Fibroblast of skin of left quadriceps (primary cell): ENCODE measurements at regions not wholly inside any gene's neighbourhood (a gene's known extent, or its start where the extent isn't known, plus 50 kb on each side); places are given as distances from the start of the nearest gene placed in this dataset.

Experiments used
- DNase-seq, 2 experiments: peaks; one replicate each; pipeline ENCODE4 v3.0.0-alpha.2; 2013; ENCODE audit warnings: low read depth in 2 of 2

DNA sequence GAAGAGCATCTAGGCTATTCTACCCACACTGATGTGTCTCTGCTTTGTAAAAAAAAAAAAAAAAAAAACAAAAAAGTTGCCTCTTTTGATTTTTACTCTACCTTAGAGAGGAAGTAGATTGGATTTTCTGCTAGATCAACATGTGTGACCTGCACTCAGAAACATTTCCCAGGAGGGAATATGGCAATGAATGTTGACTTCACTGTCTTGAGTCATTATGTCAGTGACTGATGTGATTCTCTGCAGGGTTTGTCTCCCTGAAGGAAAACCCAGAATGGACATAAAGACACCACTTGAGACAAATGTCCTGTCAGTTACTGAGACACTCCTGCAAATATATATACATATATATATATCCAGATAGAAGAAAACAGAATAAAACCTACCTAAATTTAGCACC is 370.3 kb downstream of the BMPER start:
- DNase-seq = no peak

DNA sequence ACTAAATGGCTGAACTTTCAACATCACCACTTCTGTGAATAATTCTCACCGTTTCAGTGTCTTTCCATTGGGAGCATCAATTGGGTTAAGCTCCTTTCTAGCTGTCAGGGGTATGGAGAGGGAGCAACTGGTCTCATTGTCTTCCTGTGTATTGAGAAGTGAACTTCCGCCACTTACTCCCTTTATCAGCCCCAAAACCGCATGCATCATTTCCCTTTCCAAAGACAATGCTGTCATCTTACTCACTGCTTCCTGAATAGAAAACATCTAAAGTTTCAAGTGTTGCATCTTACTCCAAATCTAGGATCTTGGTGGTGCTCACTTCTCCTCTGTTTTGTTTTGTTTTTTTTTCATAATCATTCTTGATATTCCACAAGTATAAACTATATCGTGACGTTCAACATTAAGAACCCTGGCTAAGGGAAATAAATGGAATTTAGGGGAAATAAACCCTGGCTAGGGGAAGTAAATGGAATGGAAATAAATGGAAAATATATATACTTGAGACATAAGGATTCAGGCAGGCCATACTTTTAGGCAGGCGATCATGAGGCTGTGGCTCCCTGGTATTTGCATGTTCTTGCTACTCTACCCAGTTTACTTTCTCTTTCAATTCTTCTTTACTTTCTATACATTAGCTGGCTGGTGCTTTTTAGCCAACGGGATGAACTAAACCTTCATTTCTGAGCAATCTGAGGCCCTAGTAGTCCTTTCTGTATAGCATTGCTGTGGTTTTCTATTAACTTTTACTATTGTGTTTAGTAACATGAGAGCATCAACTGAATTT is 371.9 kb downstream of the BMPER start:
- DNase-seq = no peak

DNA sequence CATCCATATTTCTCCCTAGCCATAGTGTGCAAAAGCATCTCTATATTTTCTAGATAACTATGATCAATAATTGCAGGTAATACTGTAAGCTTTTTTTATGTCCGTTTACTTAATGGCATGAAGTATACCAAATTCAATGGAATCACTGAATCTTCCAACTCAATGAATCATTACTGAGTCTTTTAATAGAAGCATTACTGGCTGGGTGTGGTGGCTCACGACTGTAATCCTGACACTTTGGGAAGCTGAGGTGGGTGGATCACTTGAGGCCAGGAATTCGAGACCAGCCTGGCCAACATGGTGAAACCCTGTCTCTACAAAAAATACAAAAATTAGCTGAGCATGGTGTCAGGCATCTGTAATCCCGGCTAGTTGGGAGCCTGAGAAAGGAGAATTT is 372.5 kb downstream of the BMPER start:
- no peak for DNase-seq

DNA sequence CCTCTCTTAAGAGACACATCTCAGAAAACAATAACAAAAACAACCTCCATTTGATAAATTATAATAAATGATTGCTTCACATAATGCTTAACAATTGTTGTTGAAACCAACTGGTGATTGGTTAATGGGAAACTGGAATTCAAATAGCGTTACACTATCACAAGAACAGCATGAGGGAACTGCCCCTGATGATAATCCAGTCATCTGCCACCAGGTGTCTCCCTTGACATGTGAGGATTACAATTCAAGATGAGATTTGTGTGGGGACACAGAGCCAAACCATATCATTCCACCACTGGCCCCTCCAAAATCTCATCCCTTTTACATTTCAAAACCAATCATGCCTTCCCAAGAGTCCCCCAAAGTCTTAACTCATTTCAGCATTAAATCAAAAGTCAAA is 375.9 kb downstream of the BMPER start:
- DNase-seq = no peak

DNA sequence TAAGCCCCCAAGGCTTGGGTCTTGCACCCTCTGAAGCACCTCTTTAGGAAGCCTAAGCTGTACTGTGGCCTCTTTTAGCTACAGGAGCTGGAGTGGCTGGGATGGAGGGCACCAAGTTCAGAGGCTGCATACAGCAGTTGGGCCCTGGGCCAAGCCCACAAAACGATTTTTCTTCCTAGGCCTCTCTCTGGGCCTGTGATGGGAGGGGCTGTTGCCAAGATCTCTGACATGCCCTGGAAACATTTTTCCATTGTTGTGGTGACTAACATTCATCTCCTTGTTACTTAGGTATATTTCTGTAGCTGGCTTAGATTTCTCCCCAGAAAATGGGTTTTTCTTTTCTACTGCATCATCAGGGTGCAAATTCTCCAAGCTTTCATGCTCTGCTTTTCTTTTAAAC is 375.7 kb upstream of the NPSR1 start:
- no peak for DNase-seq

DNA sequence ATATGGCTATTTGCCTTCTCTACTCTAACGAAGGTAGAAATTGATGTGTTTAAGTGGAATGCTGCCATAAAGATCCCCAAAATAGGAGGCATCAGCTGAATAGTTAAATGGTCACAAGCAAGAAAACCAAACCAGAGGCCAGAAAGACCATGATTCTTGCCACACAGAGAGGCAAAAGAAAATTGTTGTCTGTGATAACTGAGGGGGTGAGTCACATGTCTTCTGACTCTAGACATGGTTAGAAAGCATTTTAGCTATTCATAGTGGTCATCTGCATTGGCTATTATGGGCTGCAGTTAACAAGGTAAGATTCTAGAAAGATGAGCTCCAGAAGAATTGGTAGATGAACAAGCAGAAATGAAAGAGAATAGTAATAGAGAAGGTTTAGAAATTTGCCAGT is 361.4 kb upstream of the NPSR1 start:
- no peak for DNase-seq

DNA sequence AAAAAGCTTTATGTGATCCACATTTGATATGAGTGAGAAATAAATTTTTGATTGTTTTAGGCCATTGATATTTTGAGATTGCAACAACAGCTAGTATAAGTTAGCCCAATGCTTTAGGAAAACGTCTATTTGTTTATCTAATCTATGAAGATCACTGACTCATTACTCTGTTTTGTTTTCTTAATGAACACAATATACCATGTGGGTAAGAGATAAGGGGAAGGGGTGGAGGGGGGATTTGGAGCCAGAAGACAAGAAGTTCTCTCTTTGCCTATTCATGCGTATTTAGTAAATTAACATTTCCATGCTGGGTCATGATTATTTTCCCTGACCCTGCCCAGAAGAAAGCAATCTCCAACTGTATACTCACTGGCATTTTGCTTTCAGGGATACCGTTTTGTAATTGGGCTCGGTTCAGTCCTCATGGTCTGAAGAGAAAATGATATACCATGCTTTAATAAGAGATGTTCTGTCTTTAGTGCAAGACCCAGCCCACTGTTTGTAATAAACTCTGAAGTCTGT is 359.5 kb upstream of the NPSR1 start:
- DNase-seq = no peak

DNA sequence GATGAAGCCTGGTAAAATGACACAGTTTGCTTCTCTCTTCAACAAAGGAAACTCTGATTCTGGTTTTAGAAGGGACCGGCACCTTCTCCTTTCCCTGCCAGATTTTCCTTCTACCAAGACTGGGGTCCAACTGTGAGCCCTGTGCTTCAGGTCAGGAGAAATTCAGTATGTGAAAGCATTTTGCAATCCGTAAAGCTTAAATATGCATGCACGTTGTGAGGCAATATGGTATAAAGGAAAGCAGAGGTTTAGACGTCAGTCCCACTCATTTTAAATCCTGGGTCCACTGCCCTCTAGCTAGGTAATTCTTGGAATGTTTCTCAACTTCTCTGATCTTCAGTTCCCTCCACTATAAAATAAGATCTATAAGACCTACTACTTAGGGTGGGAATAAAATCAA is 359.0 kb upstream of the NPSR1 start:
- no peak for DNase-seq

DNA sequence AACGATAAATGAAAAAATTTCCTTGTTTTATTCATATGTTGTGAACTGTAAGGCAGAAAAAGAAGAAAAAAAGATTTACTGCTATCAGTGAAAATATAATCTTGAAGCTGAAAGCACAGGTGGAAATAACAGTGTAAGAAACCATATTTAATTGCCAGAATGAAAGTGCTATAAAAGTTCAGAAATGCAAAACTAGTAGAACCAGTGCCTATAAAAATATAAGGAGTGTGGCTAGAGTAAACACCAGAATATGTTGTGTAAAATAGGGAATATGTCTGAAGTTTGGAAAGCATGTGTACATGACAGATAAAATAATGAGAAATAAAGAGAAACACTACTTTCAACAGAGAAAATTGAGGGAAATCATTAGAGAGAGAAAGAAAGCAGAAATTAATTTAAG is 350.5 kb upstream of the NPSR1 start:
- DNase-seq = no peak

DNA sequence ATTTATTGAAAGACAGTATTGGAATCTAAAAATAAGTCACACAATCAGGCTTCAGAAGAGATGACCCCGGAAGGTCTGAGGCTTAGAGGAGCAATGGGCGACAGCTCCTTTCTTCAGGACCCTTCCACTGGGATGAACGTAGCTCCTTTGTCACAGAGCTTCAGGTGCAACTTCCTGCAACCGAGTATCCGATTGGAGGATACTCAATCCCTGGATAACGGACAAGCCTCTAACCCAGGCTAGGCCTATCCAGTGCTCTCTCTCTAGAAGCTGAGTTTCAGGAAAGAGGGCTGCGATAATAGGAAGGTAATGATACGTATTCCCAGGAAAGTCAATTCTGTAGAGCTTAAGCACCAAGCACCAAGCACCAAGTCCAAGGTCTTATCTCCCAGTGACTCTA is 349.4 kb upstream of the NPSR1 start:
- DNase-seq = no peak

DNA sequence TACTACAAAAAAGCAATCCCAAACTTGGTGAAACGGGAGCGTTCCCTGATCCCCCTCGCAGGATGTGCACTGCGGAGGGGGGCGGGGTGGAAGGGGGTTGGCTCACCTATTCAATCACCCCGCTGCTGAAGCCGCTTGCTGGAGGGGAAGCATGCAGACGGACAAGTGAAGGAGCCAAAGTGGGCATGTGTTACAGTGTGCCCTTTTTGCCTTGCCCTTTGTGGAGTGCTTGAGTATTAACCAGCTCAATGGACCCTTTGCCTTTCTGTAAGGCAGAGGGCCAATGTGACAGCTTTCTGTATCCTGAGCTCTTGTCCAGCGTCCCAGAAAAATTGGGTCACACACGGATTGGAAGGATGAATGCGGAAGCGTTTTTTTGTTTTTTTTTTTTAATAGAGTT is 348.9 kb upstream of the NPSR1 start:
- DNase-seq = no peak

DNA sequence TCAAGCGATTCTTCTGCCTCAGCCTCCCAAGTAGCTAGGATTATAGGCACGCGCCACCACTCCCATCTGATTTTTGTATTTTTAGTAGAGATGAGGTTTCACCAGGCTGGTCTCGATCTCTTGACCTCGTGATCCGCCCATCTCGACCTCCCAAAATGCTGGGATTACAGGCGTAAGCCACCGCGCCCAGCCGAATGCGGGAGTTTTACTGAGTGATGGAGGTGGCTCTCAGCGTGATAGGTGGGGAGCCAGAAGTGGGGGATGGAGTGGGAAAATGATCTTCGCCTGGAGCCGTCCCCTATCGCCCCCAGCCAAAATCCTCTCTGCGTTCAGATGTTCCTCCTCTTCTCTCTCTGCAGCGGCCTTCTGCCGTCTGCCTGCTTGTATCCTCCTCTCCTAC is 348.4 kb upstream of the NPSR1 start:
- DNase-seq = no peak

DNA sequence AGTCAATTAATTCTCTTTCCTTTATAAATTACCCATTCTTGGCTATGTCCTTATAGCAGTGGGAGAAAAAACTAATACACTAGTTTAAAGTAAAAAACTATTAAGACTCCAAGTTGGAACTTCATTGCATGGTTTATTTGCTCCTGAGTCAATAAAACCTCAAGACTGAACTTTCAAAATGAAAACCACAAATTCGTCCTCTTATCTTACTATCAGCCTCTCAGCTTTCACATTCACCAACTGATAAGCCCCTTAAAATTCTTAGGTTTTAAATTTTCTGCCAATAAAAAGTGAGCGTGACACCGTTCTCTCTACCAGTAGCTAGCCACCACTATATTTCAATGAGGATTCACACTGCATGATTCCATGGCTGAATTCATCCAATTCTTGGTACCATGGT is 346.4 kb upstream of the NPSR1 start:
- no peak for DNase-seq

DNA sequence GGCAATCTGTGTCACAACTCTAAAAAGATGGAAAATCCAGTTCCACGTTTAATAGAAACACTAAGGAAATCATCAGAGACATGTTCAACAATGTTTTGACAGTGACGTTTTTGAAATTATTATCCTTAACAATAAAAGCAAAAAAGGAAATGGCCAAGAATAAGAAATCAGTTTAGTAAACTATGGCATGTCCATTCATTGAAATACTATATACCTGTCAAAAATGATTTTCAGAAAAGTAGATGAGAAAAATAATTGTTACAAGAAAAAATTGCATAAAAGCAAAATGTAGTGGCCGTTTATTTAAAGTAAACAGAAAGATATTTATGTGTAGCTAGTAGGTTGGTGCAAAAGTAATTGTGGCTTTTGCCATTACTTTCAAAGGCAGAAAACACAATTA is 345.4 kb upstream of the NPSR1 start:
- no peak for DNase-seq

DNA sequence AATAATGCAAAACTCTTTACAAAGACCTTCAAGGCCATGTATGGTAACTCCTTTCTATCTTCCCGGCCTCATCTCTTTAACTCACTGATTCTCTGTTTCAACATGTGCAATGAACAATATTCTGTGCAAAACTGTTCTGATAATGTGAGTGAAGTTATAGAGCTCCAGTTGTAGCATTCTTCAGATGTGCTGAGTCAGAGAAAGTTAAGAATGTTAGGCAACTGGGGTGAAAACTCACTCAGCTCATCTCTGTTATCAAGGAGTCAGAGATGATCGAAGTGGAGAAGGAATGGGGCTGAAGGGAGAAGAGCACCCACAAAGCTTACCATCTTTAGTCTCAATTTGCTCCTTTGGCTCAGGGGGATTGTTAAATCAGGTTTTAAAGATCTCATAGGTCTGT is 344.7 kb upstream of the NPSR1 start:
- peak; percentile 27 for DNase-seq

DNA sequence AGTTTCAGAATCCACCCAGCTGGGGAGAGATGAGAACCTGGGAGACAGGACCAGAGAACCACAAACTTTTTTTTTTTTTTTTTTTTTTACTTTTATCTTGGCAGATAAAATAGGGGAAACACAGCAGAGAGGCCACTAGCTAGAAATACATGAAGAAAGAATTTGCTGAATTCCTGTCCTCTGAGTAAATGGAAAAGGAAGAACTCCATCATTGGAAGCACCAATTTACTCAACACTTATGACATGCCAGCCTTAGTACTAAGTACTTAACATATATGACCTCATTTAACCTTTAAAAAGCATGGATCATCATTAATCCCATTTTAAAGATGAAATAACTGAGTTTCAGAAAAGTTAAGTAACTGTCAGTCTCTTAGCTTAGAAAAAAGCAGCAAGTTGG is 343.0 kb upstream of the NPSR1 start:
- peak; percentile 82 to 86 for DNase-seq

DNA sequence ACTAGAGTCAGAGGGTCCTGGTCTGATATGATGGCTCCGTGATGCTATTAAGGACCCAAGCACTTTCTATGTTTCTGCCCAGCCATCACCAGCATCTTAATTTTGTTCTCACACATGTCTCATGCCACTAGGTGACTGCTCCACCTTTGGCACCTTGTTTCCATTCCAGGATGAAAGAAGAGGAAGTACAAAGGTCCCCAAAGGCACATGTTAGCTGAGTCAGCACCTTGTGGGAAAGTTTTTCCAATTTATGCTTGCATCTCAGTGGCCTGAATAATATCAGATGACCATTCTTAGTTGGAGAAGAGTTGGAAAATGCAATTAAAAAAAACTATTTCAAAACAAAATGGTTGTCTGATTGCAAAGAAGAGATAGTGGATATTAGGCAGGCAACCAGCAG is 341.0 kb upstream of the NPSR1 start:
- DNase-seq = no peak

DNA sequence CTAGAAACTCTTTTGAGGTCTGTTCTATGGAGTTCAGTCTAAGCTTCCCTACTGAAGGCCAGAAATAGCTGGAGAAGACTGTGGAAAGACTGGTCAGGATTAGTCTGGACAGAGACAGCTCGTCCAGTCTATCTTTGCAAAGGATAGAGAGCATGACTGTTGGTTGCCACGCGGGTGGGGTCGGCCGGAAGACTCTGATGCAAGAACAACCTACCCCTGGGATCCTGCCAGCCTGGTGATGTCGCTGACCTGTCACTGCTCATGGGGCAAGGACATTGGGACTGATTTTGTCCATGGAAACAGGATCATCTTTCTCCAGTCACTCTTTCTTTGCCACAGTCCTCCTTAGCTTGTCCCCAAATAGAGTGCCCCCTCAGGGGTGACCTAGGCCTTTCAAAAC is 337.6 kb upstream of the NPSR1 start:
- no peak for DNase-seq

DNA sequence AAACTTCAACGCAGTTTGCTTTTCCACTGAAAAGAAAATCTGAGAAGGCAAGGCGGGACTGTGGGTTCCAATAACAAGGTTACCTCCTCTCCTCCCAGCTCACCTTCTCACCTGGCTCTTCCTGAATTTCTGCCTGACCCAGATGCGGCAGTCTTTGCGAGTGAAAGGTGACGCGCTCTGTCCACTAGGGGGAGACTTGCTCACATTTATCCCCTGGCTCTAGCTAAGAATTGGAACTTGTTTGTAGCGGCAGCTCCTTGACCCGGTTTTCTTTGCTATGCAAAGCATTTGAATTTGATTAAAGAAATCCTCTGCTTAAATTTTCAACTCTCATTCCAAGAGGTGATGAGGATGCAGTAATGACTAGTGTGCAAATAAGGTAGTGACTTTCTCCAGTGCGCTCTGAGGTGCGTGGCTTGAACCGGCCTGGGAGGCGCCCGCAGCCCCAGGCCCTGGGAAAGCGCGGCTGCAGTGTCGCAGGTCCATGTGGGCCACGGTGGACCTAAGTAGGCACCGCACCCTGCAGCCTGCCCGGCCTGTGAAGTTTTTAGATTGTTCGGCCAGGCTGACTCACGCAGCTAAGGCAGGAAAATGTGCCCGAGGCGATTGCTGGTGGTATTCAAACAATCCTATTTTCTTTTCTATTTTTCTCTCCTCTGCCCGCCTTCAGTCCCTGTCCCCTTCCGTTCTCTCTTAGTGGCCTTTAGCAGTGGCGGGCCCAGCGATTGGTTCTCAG is 336.9 kb upstream of the NPSR1 start:
- DNase-seq = peak; percentile 51 to 62

DNA sequence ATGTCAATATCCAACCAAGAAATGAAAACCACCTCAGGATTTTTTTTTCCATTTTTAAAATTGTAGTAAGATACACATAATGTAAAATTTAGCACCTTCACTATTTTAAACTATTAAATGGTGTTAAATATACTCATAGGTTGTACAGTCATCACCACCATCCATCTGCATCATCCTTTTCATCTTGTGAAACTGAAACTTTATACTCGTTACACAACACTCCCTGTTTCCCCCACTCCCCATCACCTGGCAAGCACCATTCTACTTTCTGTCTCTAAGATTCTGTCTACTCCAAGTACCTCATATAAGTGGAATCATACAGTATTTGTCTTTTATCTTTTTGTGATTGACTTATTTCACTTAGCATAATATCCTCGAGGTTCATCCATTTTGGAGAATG is 335.2 kb upstream of the NPSR1 start:
- no peak for DNase-seq

DNA sequence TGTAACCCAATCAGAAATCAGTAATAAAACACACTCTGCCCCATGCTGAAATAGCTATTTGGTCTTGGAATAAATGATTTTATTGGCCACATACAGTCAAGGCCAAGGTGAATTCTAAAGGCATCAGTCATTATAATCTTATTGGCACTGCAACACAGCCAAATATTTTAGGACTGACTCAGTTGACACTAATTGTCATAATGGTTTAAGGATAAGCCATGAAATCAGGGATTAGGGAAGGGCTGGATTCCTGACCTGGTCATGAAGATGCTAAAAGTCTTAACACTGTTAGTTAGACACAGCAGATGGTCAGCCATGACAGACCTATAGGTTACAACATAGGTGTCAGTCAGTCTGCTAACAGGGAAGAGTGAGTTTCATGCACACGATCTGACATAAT is 330.3 kb upstream of the NPSR1 start:
- no peak for DNase-seq

DNA sequence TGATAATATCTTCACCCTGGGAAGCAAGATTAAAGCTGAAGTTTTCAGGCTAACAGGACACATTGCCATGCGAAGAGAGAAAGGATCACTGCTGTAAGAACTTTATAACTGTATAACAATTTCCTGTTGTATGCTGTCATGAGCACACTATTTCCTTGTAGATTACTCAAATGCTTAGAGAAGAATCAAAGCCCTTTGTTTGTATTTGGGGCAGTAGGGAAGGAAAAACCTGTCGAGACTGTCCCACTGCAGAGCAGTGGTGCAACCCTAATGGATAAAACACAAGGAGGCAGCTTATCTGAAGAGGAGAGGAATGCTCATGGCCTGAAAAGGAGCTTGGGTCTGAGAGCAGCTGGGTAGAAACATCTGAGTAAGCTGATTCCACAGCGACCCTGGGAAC is 327.7 kb upstream of the NPSR1 start:
- DNase-seq = no peak

DNA sequence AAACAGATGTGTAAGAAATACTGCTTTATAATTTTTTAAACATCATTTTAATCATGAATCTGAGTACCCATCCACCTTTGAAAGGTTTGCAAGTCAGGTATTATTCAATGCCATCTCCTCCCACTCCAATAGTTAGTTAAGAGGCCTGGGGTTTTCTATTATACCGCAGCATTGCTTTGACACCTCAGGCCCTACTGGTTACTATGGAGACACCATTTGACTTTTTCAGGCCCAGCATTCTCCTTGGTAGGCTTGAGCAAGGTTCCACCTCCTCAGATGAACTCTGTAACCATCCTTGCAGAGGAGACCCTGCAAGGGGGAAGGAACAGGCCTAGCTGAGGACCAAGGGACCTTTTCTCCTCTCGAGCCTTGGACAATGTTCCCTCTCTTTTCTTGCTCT is 326.9 kb upstream of the NPSR1 start:
- DNase-seq = no peak
